Tibial nerve (tissue), 4 donors: ENCODE measurements at regions not wholly inside any gene's neighbourhood (a gene's known extent, or its start where the extent isn't known, plus 50 kb on each side); places are given as distances from the start of the nearest gene placed in this dataset.

Experiments used
- EP300 ChIP-seq, 2 donors: sonication (generic); formaldehyde crosslinking; IDR thresholded peaks; one replicate each; pipeline ENCODE4 v1.6.1; 2017; ENCODE audit warnings: antibody characterized with exemption in 2 of 2, mild to moderate bottlenecking in 1 of 2
- POLR2A ChIP-seq, 2 donors: fragments of 450-650 bp; IDR thresholded peaks; one replicate each; pipeline ENCODE4 v1.6.1; 2017; ENCODE audit warnings: antibody characterized with exemption in 2 of 2, mild to moderate bottlenecking in 2 of 2, moderate library complexity in 2 of 2
- TF ChIP-seq, protein P1 (sequence below), 5 experiments: fragments of 200-600 bp in 3 of 5; fragments of 450-650 bp in 2 of 5; sonication (generic) in 3 of 5; IDR thresholded peaks; one replicate each; pipeline ENCODE4 v1.5.1; 2016 to 2019; ENCODE audit warnings: antibody characterized with exemption in 5 of 5, mild to moderate bottlenecking in 3 of 5, moderate library complexity in 2 of 5

- TF ChIP-seq, protein P1, sequence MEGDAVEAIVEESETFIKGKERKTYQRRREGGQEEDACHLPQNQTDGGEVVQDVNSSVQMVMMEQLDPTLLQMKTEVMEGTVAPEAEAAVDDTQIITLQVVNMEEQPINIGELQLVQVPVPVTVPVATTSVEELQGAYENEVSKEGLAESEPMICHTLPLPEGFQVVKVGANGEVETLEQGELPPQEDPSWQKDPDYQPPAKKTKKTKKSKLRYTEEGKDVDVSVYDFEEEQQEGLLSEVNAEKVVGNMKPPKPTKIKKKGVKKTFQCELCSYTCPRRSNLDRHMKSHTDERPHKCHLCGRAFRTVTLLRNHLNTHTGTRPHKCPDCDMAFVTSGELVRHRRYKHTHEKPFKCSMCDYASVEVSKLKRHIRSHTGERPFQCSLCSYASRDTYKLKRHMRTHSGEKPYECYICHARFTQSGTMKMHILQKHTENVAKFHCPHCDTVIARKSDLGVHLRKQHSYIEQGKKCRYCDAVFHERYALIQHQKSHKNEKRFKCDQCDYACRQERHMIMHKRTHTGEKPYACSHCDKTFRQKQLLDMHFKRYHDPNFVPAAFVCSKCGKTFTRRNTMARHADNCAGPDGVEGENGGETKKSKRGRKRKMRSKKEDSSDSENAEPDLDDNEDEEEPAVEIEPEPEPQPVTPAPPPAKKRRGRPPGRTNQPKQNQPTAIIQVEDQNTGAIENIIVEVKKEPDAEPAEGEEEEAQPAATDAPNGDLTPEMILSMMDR (IDR thresholded peaks at IDR 0.05), result no peak
- no peak for TF ChIP-seq EP300 (IDR thresholded peaks at IDR 0.05)
- no peak for TF ChIP-seq POLR2A (IDR thresholded peaks at IDR 0.05)
Measured at GRCh38 chr5:74257060-74257527, 383.4 kb downstream of the ENC1 start.
